CD4-positive, alpha-beta T cell (primary cell): ENCODE measurements at regions not wholly inside any gene's neighbourhood (a gene's known extent, or its start where the extent isn't known, plus 50 kb on each side); places are given as distances from the start of the nearest gene placed in this dataset.
"Not testable (repeated sequence)": the region's sequence is repeated elsewhere in the genome, so short reads cannot be mapped to it uniquely, and the experiment has no call there.

Experiments
- ATAC-seq: fragments of 200-7000 bp; cut with Tn5 transposase; one replicate; pipeline ENCODE4 v1.10.0; 2022; ENCODE audit warnings: mild to moderate bottlenecking; ENCODE audit not compliant: poor library complexity
- CTCF ChIA-PET: fragments of 350-600 bp; sonication (Branson Sonifier 250); formaldehyde crosslinking; loops from one replicate; lab custom pipeline; 2021; ENCODE audit warnings: antibody characterized with exemption, inconsistent platforms; lab: Charles Lee
- POLR2A ChIA-PET: fragments of 350-600 bp; sonication (Branson Sonifier 250); formaldehyde crosslinking; loops from one replicate; lab custom pipeline; 2021; ENCODE audit warnings: antibody characterized with exemption, inconsistent platforms; lab: Charles Lee
- DNase-seq, 14 experiments: peaks; one replicate each; pipeline ENCODE4 v3.0.0-alpha.2; 2013 to 2020; ENCODE audit warnings: mixed read lengths in 2 of 14
- H3K27ac ChIP-seq, 2 donors: one replicate each; pipeline versions ENCODE4 v1.5.1 to v1.7.0; 2013; ENCODE audit warnings: low read length in 2 of 2, low read depth in 1 of 2, mild to moderate bottlenecking in 1 of 2
- H3K27me3 ChIP-seq, 2 experiments: 1 replicate in 1 of 2; 2 replicates in 1 of 2; pipeline versions ENCODE4 v1.6.1 to v1.7.0; 2013; ENCODE audit warnings: low read length in 2 of 2, control low read depth in 1 of 2, mild to moderate bottlenecking in 1 of 2, moderate library complexity in 1 of 2; ENCODE audit not compliant: insufficient read depth in 2 of 2, control insufficient read depth in 1 of 2
- H3K36me3 ChIP-seq: one replicate; pipeline ENCODE4 v1.6.1; 2013; ENCODE audit warnings: low read length, control low read depth; ENCODE audit not compliant: insufficient read depth
- H3K4me1 ChIP-seq: one replicate; pipeline ENCODE4 v1.6.1; 2013; ENCODE audit warnings: low read length, control low read depth; ENCODE audit not compliant: insufficient read depth
- H3K4me3 ChIP-seq: one replicate; pipeline ENCODE4 v1.5.1; 2013; ENCODE audit warnings: mild to moderate bottlenecking, low read length, moderate library complexity
- H3K9me3 ChIP-seq, 2 experiments: 1 replicate in 1 of 2; 2 replicates in 1 of 2; pipeline versions ENCODE4 v1.6.1 to v1.7.0; 2013; ENCODE audit warnings: low read length in 2 of 2, mild to moderate bottlenecking in 2 of 2, control low read depth in 1 of 2, moderate library complexity in 1 of 2; ENCODE audit not compliant: control insufficient read depth in 1 of 2, insufficient read depth in 1 of 2
- H3K27ac Mint-ChIP-seq: one replicate; pipeline ENCODE4 v1.8.0; 2020; ENCODE audit warnings: mixed read lengths
- H3K27me3 Mint-ChIP-seq: one replicate; pipeline ENCODE4 v1.8.0; 2021; ENCODE audit warnings: mixed read lengths
- H3K36me3 Mint-ChIP-seq: one replicate; pipeline ENCODE4 v1.8.0; 2021; ENCODE audit warnings: low read depth, mixed read lengths
- H3K4me1 Mint-ChIP-seq: one replicate; pipeline ENCODE4 v1.8.0; 2021; ENCODE audit warnings: low read depth, mixed read lengths
- H3K4me3 Mint-ChIP-seq: one replicate; pipeline ENCODE4 v1.8.0; 2020; ENCODE audit warnings: mild to moderate bottlenecking, mixed read lengths
- H3K9me3 Mint-ChIP-seq: one replicate; pipeline ENCODE4 v1.8.0; 2020; ENCODE audit warnings: mixed read lengths
- CTCF ChIP-seq: fragments of 200-600 bp; IDR thresholded peaks from one replicate; pipeline ENCODE4 v1.8.0; 2022; ENCODE audit warnings: antibody characterized with exemption, mild to moderate bottlenecking
- intact Hi-C, 2 experiments: fragments of 100-400 bp; cut with DNase I in 1 of 2; cut with micrococcal nuclease in 1 of 2; formaldehyde crosslinking; loops; one replicate each; pipeline versions ENCODE4 v1.15.1 to v1.9.0; 2023 to 2025; cut with DNase I, micrococcal nuclease

- no peak for TF ChIP-seq CTCF
- H3K27me3 ChIP-seq: no peaks in the 10 kb centered on the region
- H3K4me1 Mint-ChIP-seq: no peaks in the 10 kb centered on the region
- no peak overlapping the region for H3K27ac ChIP-seq
- H3K27me3 Mint-ChIP-seq: no peaks in the 10 kb centered on the region
- DNase-seq: no peak
- no peaks in the 10 kb centered on the region for H3K4me1 ChIP-seq
- H3K36me3 ChIP-seq: no peaks in the 10 kb centered on the region
- H3K4me3 Mint-ChIP-seq: no peak overlapping the region
- peaks cover 8% of the 10 kb centered on the region for H3K9me3 Mint-ChIP-seq
- H3K27ac Mint-ChIP-seq: no peak overlapping the region
- ChIA-PET POLR2A (no interaction called here), CTCF (no interaction called here)
- intact Hi-C loops: no loop called here
- ATAC-seq: no peak
- peaks cover 0 to 3% of the 10 kb centered on the region in 2 experiments for H3K9me3 ChIP-seq
- no peak overlapping the region for H3K4me3 ChIP-seq
- no peaks in the 10 kb centered on the region for H3K36me3 Mint-ChIP-seq
Observed at GRCh38 chr5:17854901-17855300, 220.6 kb downstream of the TAF11L14 start.

- intact Hi-C loops: no loop called here
- H3K4me3 Mint-ChIP-seq: no peak overlapping the region
- H3K27me3 ChIP-seq: no peaks in the 10 kb centered on the region
- TF ChIP-seq CTCF: no peak
- no peaks in the 10 kb centered on the region for H3K4me1 ChIP-seq
- no peak overlapping the region for H3K4me3 ChIP-seq
- no peaks in the 10 kb centered on the region for H3K27me3 Mint-ChIP-seq
- CTCF ChIA-PET: no interaction called here
- DNase-seq (no peak), ATAC-seq (no peak)
- POLR2A ChIA-PET: no interaction called here
- no peaks in the 10 kb centered on the region for H3K36me3 ChIP-seq
- no peak overlapping the region for H3K27ac ChIP-seq
- peaks cover 14% of the 10 kb centered on the region for H3K9me3 Mint-ChIP-seq
- H3K4me1 Mint-ChIP-seq: no peaks in the 10 kb centered on the region
- H3K9me3 ChIP-seq: peaks cover 3 to 8% of the 10 kb centered on the region in 2 experiments
- no peak overlapping the region for H3K27ac Mint-ChIP-seq
- H3K36me3 Mint-ChIP-seq: no peaks in the 10 kb centered on the region
Observed at GRCh38 chr5:17860660-17861315, 226.5 kb downstream of the TAF11L14 start.

GRCh38 chr5:17864903-17865302, 230.6 kb downstream of the TAF11L14 start:
- H3K4me1 Mint-ChIP-seq, intact Hi-C loops, H3K27me3 ChIP-seq, CTCF ChIA-PET, H3K9me3 ChIP-seq, DNase-seq, H3K27ac ChIP-seq, H3K27ac Mint-ChIP-seq, POLR2A ChIA-PET, ATAC-seq, H3K36me3 Mint-ChIP-seq, H3K4me3 ChIP-seq, H3K27me3 Mint-ChIP-seq, H3K4me1 ChIP-seq, H3K4me3 Mint-ChIP-seq, H3K36me3 ChIP-seq: not testable (repeated sequence)
- peaks cover 10% of the 10 kb centered on the region for H3K9me3 Mint-ChIP-seq

GRCh38 chr5:17865966-17866365, 231.7 kb downstream of the TAF11L14 start:
- H3K4me1 Mint-ChIP-seq, H3K9me3 ChIP-seq, H3K4me1 ChIP-seq, H3K27me3 Mint-ChIP-seq, DNase-seq, H3K27me3 ChIP-seq, H3K27ac ChIP-seq, H3K36me3 ChIP-seq, H3K4me3 Mint-ChIP-seq, ATAC-seq, POLR2A ChIA-PET, H3K27ac Mint-ChIP-seq, H3K4me3 ChIP-seq, CTCF ChIA-PET, intact Hi-C loops, H3K36me3 Mint-ChIP-seq: not testable (repeated sequence)
- peaks cover 10% of the 10 kb centered on the region for H3K9me3 Mint-ChIP-seq
